Panc1 (cell line): ENCODE measurements at regions not wholly inside any gene's neighbourhood (a gene's known extent, or its start where the extent isn't known, plus 50 kb on each side); places are given as distances from the start of the nearest gene placed in this dataset.

Experiments
- ATAC-seq: fragments of 200-7000 bp; cut with Tn5 transposase; 2 replicates; pipeline ENCODE4 v1.9.1; 2020; ENCODE audit warnings: mild to moderate bottlenecking, moderate library complexity
- BruUV-seq: library from RNA; stranded (reverse); fragments of 400-500 nt; replicated peaks from 2 replicates; lab custom pipeline; 2021; lab: Mats Ljungman, UMichigan
- CTCF ChIA-PET: fragments of 300-600 bp; sonication (Branson Sonifier 250); formaldehyde crosslinking; loops from one replicate; lab custom pipeline; 2022; ENCODE audit warnings: antibody characterized with exemption; lab: Charles Lee
- POLR2A ChIA-PET: fragments of 300-600 bp; sonication (Branson Sonifier 250); formaldehyde crosslinking; loops from one replicate; lab custom pipeline; 2022; ENCODE audit warnings: antibody characterized with exemption; lab: Charles Lee
- DNase-seq: peaks from one replicate; pipeline ENCODE4 v3.0.0-alpha.2; 2010; ENCODE audit warnings: low read depth, low spot score
- H3K27ac ChIP-seq: 2 replicates; pipeline ENCODE4 v1.5.1; 2011; ENCODE audit warnings: mild to moderate bottlenecking, low read length, inconsistent platforms
- H3K27me3 ChIP-seq: fragments of 200-500 bp; sonication (Bioruptor generic); 2 replicates; pipeline ENCODE4 v1.6.0; 2014; ENCODE audit warnings: low read length, inconsistent platforms; ENCODE audit not compliant: control insufficient read depth, insufficient read depth
- H3K36me3 ChIP-seq: fragments of 200-500 bp; sonication (Bioruptor generic); 2 replicates; pipeline ENCODE4 v1.5.1; 2014; ENCODE audit warnings: inconsistent platforms, mild to moderate bottlenecking, low read length, moderate library complexity; ENCODE audit not compliant: control insufficient read depth, insufficient read depth
- H3K4me1 ChIP-seq: 2 replicates; pipeline ENCODE4 v1.5.1; 2011; ENCODE audit warnings: inconsistent platforms, mild to moderate bottlenecking, low read length, moderate library complexity; ENCODE audit not compliant: control insufficient read depth, insufficient read depth
- H3K4me3 ChIP-seq, 2 experiments: 2 replicates each; pipeline ENCODE4 v1.5.1; 2011 to 2012; ENCODE audit warnings: low read depth in 2 of 2, low read length in 2 of 2, mild to moderate bottlenecking in 2 of 2, inconsistent platforms in 1 of 2, moderate library complexity in 1 of 2
- H3K9me3 ChIP-seq: fragments of 200-500 bp; sonication (Bioruptor generic); 2 replicates; pipeline ENCODE4 v1.5.1; 2014; ENCODE audit warnings: low read depth, mild to moderate bottlenecking, inconsistent platforms, low read length, moderate library complexity; ENCODE audit not compliant: control insufficient read depth, insufficient read depth
- POLR2AphosphoS5 ChIP-seq: IDR thresholded peaks from 2 replicates; pipeline ENCODE4 v1.6.1; 2012; ENCODE audit warnings: mild to moderate bottlenecking, low read depth, low read length, moderate library complexity
- SIN3A ChIP-seq: IDR thresholded peaks from 2 replicates; pipeline ENCODE4 v1.6.1; 2012; ENCODE audit warnings: low read depth, mild to moderate bottlenecking, low read length, moderate library complexity, borderline replicate concordance; ENCODE audit not compliant: insufficient read depth
- TCF7L2 ChIP-seq: IDR thresholded peaks from 2 replicates; pipeline ENCODE4 v1.6.1; 2011; ENCODE audit warnings: mild to moderate bottlenecking, low read depth, low read length, inconsistent platforms
- in situ Hi-C: cut with HindIII; loops from 2 replicates; pipeline ENCODE4 v1.10.0; 2016; ENCODE audit warnings: low sequenced_read_pairs, low pct_unique_long_range_greater_than_20kb
- intact Hi-C: fragments of 100-400 bp; cut with micrococcal nuclease; formaldehyde crosslinking; loops from one replicate; pipeline ENCODE4 v1.10.0; 2022; ENCODE audit not compliant: unreplicated experiment
- TF ChIP-seq, protein P1 (sequence below): fragments of 450-650 bp; IDR thresholded peaks from 2 replicates; pipeline ENCODE4 v1.5.1; 2017; ENCODE audit warnings: mild to moderate bottlenecking
- TF ChIP-seq, protein P2 (sequence below), 2 experiments: IDR thresholded peaks; 2 replicates each; pipeline ENCODE4 v1.6.1; 2011 to 2012; ENCODE audit warnings: low read depth in 2 of 2, control low read depth in 1 of 2, low read length in 1 of 2, mild to moderate bottlenecking in 1 of 2, moderate library complexity in 1 of 2; ENCODE audit not compliant: insufficient read depth in 1 of 2

DNA sequence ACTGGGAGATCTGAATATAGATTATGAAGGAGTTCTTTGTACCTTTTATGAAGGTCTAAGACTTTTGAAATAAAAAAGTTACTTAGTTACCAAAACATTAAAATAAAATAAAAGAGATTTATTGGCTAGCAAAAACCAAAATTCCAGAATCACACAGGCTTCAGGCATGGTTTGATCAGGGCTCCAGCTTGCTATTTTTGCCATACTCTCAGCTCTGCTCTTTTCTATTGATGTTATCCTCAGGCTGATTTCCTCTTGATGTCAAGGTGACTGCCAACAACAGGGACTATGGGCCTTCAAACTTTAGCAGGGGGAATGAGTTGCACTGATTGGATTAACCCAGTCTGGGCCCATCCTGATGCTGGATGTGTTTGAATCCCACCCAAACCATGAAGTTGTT, 174.1 kb downstream of the TFCP2L1 start:
- no peaks in the 10 kb centered on the region for H3K9me3 ChIP-seq
- intact Hi-C loops = no loop called here
- H3K27me3 ChIP-seq = no peaks in the 10 kb centered on the region; the same call in 1 of the 2 replicates
- TF ChIP-seq TCF7L2 (no peak), SIN3A (no peak), POLR2AphosphoS5 (no peak)
- TF ChIP-seq, protein P1, sequence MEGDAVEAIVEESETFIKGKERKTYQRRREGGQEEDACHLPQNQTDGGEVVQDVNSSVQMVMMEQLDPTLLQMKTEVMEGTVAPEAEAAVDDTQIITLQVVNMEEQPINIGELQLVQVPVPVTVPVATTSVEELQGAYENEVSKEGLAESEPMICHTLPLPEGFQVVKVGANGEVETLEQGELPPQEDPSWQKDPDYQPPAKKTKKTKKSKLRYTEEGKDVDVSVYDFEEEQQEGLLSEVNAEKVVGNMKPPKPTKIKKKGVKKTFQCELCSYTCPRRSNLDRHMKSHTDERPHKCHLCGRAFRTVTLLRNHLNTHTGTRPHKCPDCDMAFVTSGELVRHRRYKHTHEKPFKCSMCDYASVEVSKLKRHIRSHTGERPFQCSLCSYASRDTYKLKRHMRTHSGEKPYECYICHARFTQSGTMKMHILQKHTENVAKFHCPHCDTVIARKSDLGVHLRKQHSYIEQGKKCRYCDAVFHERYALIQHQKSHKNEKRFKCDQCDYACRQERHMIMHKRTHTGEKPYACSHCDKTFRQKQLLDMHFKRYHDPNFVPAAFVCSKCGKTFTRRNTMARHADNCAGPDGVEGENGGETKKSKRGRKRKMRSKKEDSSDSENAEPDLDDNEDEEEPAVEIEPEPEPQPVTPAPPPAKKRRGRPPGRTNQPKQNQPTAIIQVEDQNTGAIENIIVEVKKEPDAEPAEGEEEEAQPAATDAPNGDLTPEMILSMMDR = no peak
- TF ChIP-seq, protein P2, sequence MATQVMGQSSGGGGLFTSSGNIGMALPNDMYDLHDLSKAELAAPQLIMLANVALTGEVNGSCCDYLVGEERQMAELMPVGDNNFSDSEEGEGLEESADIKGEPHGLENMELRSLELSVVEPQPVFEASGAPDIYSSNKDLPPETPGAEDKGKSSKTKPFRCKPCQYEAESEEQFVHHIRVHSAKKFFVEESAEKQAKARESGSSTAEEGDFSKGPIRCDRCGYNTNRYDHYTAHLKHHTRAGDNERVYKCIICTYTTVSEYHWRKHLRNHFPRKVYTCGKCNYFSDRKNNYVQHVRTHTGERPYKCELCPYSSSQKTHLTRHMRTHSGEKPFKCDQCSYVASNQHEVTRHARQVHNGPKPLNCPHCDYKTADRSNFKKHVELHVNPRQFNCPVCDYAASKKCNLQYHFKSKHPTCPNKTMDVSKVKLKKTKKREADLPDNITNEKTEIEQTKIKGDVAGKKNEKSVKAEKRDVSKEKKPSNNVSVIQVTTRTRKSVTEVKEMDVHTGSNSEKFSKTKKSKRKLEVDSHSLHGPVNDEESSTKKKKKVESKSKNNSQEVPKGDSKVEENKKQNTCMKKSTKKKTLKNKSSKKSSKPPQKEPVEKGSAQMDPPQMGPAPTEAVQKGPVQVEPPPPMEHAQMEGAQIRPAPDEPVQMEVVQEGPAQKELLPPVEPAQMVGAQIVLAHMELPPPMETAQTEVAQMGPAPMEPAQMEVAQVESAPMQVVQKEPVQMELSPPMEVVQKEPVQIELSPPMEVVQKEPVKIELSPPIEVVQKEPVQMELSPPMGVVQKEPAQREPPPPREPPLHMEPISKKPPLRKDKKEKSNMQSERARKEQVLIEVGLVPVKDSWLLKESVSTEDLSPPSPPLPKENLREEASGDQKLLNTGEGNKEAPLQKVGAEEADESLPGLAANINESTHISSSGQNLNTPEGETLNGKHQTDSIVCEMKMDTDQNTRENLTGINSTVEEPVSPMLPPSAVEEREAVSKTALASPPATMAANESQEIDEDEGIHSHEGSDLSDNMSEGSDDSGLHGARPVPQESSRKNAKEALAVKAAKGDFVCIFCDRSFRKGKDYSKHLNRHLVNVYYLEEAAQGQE (IDR thresholded peaks at IDR 0.05; ENCODE audit: insufficient read depth in 1 of 2, low read depth in 2 of 2, low read length in 1 of 2) = no peak
- CTCF ChIA-PET = no interaction called here
- H3K4me1 ChIP-seq = no peaks in the 10 kb centered on the region
- DNase-seq (no peak), ATAC-seq (no peak)
- no peak overlapping the region for H3K4me3 ChIP-seq
- POLR2A ChIA-PET = no interaction called here
- in situ Hi-C loops = no loop called here
- BruUV-seq = no TSS peak
- H3K27ac ChIP-seq = no peak overlapping the region
- H3K36me3 ChIP-seq = no peaks in the 10 kb centered on the region

DNA sequence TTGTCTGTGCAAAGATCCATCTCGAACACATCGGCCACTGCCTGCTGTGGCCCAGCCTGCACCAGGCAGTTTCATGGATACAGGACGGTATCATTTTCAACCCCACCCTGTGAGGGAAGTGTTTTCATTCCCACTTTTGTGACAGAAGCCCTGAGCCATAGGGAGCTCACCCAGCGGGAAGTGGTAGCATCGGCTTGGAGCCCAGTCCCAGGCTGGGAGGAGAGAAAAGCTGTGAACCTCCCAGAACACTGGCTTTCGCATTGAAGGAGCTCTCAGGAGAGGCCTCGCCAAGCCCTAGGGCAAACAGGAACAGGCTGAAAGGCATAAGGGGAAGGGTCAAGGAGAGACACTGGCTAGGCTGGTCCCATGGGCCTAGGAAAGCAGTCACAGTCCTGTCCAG, 166.1 kb downstream of the TFCP2L1 start:
- Histone ChIP-seq H3K4me3 (no peak overlapping the region), H3K27me3 (no peaks in the 10 kb centered on the region; the same call in none of the 2 replicates), H3K4me1 (no peaks in the 10 kb centered on the region), H3K27ac (no peak overlapping the region), H3K9me3 (no peaks in the 10 kb centered on the region), H3K36me3 (no peaks in the 10 kb centered on the region)
- no TSS peak for BruUV-seq
- TF ChIP-seq SIN3A (no peak), POLR2AphosphoS5 (no peak), TCF7L2 (no peak)
- TF ChIP-seq, protein P1 = no peak
- TF ChIP-seq, protein P2 (IDR thresholded peaks at IDR 0.05; ENCODE audit: insufficient read depth in 1 of 2, low read depth in 2 of 2, low read length in 1 of 2) = no peak
- no peak for ATAC-seq
- in situ Hi-C loops (no loop called here), intact Hi-C loops (no loop called here)
- POLR2A ChIA-PET = no interaction called here
- CTCF ChIA-PET = no interaction called here
- DNase-seq = no peak
